GOT3 (cell line): ENCODE measurements at regions not wholly inside any gene's neighbourhood (a gene's known extent, or its start where the extent isn't known, plus 50 kb on each side); places are given as distances from the start of the nearest gene placed in this dataset.

Source experiments
- DNase-seq: peaks from one replicate; lab custom pipeline; 2025; ENCODE audit warnings: mixed read lengths; lab: John Stamatoyannopoulos, UW

GRCh38 chr10:10952800-10953199, 64.9 kb upstream of the CELF2 start:
- DNase-seq, result no peak

- DNase-seq, result no peak
Measured at GRCh38 chr10:10956681-10957542, 60.8 kb upstream of the CELF2 start.

DNA sequence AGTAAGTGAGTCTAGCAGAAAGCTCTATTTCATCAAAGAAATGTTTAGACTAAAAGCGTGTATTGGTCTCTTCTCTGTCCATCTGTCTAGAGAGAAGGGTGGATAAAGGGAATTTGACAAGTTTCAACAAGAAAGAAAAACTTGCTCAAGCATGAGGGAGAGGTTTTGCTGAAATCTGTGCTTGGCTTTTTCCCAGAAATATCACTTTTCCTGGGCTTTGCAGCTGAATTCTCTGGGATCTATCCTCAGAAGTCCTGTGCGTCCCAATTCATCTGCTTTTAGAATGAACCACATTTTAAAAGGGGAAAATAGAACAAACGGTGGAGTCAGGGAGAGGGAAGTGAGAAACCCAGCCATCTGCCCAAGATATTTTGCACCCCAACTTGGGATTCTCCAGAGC, 59.6 kb upstream of the CELF2 start:
- DNase-seq, result no peak

- DNase-seq, result no peak
Measured at GRCh38 chr10:10959666-10960065, 58.0 kb upstream of the CELF2 start.

DNA sequence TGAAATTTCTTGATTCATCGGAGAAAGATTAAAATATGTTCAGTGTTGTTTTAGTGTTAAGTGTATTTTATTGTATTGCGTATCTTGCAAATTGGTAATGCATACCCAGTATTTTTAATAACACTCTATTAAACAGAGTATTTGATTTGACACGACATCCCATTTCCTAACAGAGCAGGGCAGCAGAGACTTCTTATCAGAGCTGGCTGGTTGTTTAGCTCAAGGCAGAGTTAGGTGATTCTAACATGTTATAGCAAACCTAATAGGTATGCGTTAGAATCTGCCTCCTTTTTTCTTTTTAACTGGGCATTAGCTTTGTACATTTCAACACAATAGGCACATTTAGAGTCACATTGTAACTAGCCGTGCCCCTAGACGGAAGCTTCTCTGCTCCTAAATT, 57.1 kb upstream of the CELF2 start:
- DNase-seq, result no peak

DNA sequence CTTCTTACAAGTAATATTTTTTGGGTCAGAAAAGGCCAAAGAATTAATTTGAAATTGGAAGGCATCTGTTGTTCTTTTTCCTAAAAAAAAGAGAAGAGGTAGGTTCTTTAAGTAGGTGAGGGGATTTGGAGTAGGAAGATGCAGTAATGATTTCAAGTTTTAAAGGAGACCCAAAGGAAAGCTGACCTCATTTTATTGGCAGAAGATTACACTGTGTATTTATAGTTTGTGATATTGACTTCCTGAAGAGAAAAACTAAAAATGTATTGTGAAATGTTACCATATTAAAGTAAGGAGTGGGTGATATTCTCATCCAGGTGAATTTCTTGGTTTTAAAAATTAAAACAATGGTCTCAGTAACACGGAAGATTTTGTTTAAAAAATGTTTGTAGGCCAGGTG, 56.6 kb upstream of the CELF2 start:
- no peak for DNase-seq

- no peak for DNase-seq
Measured at GRCh38 chr10:10967029-10967428, 50.6 kb upstream of the CELF2 start.

DNA sequence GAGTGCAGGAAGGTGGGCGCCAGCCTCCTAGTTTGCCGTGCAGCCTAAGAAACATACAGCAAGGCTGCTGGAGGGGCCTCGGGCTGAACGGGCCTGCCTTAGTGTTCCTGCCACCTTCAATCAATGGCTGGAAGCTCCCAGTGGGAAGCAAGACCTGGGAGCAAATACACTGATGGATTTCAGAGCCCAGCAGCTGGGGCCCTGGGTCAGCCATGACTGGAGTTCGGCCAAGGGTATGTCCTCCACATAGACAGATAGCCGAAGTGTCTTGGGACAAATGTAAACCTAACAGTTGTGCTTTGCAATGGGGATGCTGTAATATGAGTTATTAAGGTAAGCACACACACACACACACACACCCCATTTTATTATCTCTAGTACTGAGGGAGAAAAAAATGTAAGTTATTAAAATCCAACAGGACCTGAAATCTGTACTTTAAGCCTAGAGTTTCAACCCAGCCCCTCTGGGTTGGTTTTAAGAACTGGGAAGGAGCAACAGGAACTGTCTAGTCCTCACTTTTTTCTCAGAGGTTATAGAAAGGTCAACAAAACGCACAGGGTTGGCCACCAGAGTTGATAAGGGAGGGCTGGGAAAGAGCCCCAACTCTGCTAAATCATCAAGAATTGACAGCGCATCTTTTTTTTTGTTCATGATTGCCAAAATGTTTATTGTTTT, 50.0 kb upstream of the CELF2 start:
- no peak for DNase-seq
